K562 (cell line): ENCODE measurements at regions not wholly inside any gene's neighbourhood (a gene's known extent, or its start where the extent isn't known, plus 50 kb on each side); places are given as distances from the start of the nearest gene placed in this dataset.

Experiments used
- CUX1 ChIP-seq: fragments of 200-800 bp; sonication (Bioruptor generic); IDR thresholded peaks from 2 replicates; pipeline ENCODE4 v1.6.1; 2016; ENCODE audit warnings: missing genetic modification characterization, missing compliant biosample characterization
- ETV5 ChIP-seq: sonication (generic); formaldehyde crosslinking; IDR thresholded peaks from 2 replicates; pipeline ENCODE4 v1.4.0; 2020; ENCODE audit warnings: low read depth, mild to moderate bottlenecking, missing genetic modification reagents
- JUNB ChIP-seq: fragments of 450-650 bp; formaldehyde crosslinking; conservative IDR thresholded peaks from 2 replicates; pipeline ENCODE4 v1.4.0; 2020; ENCODE audit warnings: mild to moderate bottlenecking
- NBN ChIP-seq: fragments of 450-650 bp; IDR thresholded peaks from 2 replicates; pipeline ENCODE4 v1.6.1; 2016; ENCODE audit warnings: low read depth, mild to moderate bottlenecking
- PHF21A ChIP-seq: fragments of 450-650 bp; IDR thresholded peaks from 2 replicates; pipeline ENCODE4 v1.6.1; 2017; ENCODE audit warnings: low read depth, borderline replicate concordance
- RAD21 ChIP-seq, 2 experiments: fragments of 250-450 bp in 1 of 2; fragments of 450-650 bp in 1 of 2; sonication (Bioruptor Pico) in 1 of 2; formaldehyde crosslinking in 1 of 2; IDR thresholded peaks in 1 of 2; conservative IDR thresholded peaks in 1 of 2; 2 replicates each; pipeline versions ENCODE4 v1.4.0 to v1.8.0; 2020 to 2022; ENCODE audit warnings: mild to moderate bottlenecking in 2 of 2, moderate library complexity in 1 of 2
- ZBTB1 ChIP-seq: sonication (generic); formaldehyde crosslinking; IDR thresholded peaks from 2 replicates; pipeline ENCODE4 v1.8.1; 2023; ENCODE audit warnings: missing genetic modification reagents, low read depth, mild to moderate bottlenecking, borderline replicate concordance

- no peak for TF ChIP-seq ZBTB1 (CRISPR knock-in tag)
- TF ChIP-seq PHF21A = no peak
- no peak for TF ChIP-seq RAD21 (CRISPR knock-in tag; conservative IDR thresholded peaks at IDR 0.05 in 1 of 2, IDR thresholded peaks at IDR 0.05 in 1 of 2)
- TF ChIP-seq NBN = no peak
- TF ChIP-seq ETV5 = no peak
- no peak for TF ChIP-seq CUX1 (CRISPR knock-in tag)
- no peak for TF ChIP-seq JUNB
Measured at GRCh38 chr22:47624252-47625012, 862.0 kb downstream of the TBC1D22A start.
